ENCODE measurements at regions not wholly inside any gene's neighbourhood (a gene's known extent, or its start where the extent isn't known, plus 50 kb on each side); places are given as distances from the start of the nearest gene placed in this dataset.

GRCh38 chr17:70021726-70022125 is 53.3 kb upstream of the KCNJ16 start:
- ATAC-seq = no peak
- peaks cover 0 to 4% (median 0%) of the 10 kb centered on the region in 5 donors for H3K27me3 Mint-ChIP-seq
- CTCF ChIA-PET = no interaction called here

GRCh38 chr17:70022175-70022574 is 52.9 kb upstream of the KCNJ16 start:
- Mint-ChIP-seq H3K4me1 (no peaks in the 10 kb centered on the region), H3K9me3 (peaks cover 0 to 1% (median 0%) of the 10 kb centered on the region in 11 donors), H3K4me3 (no peak overlapping the region), H3K27me3 (peaks cover 0 to 4% (median 0%) of the 10 kb centered on the region in 5 donors), H3K27ac (no peak overlapping the region), H3K36me3 (no peaks in the 10 kb centered on the region)
- Histone ChIP-seq H3K4me3 (ENCODE audit: low read length) (no peak overlapping the region), H3K36me3 (ENCODE audit: control insufficient read depth in 2 of 3, insufficient read depth in 3 of 3, low read length in 3 of 3) (no peaks in the 10 kb centered on the region), H3K4me1 (ENCODE audit: control insufficient read depth in 2 of 2, insufficient read depth in 2 of 2, low read length in 2 of 2) (no peaks in the 10 kb centered on the region), H3K27me3 (ENCODE audit: control insufficient read depth in 2 of 2, insufficient read depth in 2 of 2, low read length in 2 of 2) (no peaks in the 10 kb centered on the region), H3K9me3 (ENCODE audit: control insufficient read depth in 2 of 3, low read length in 3 of 3) (no peaks in the 10 kb centered on the region), H3K27ac (ENCODE audit: low read depth, low read length) (no peak overlapping the region)
- intact Hi-C loops (cut with micrococcal nuclease) = no loop called here
- ATAC-seq (no peak), DNase-seq (no peak)
- ChIA-PET CTCF (no interaction called here), POLR2A (interaction anchor here (0.9 kb wide), 1 partner anchor 11 kb away, joined by 3 read pairs; no protein-coding TSS in a partner anchor)

More at GRCh38 chr17:70021726-70022125, 53.3 kb upstream of the KCNJ16 start:
- Mint-ChIP-seq H3K4me3 (no peak overlapping the region), H3K27ac (no peak overlapping the region), H3K36me3 (no peaks in the 10 kb centered on the region), H3K4me1 (no peaks in the 10 kb centered on the region), H3K9me3 (peaks cover 0 to 1% (median 0%) of the 10 kb centered on the region in 11 donors)
- POLR2A ChIA-PET = interaction anchor here (0.9 kb wide), 1 partner anchor 11 kb away, joined by 3 read pairs; no protein-coding TSS in a partner anchor
- Histone ChIP-seq H3K4me3 (ENCODE audit: low read length) (no peak overlapping the region), H3K27me3 (ENCODE audit: control insufficient read depth in 2 of 2, insufficient read depth in 2 of 2, low read length in 2 of 2) (no peaks in the 10 kb centered on the region), H3K27ac (ENCODE audit: low read depth, low read length) (no peak overlapping the region), H3K36me3 (ENCODE audit: control insufficient read depth in 2 of 3, insufficient read depth in 3 of 3, low read length in 3 of 3) (no peaks in the 10 kb centered on the region), H3K4me1 (ENCODE audit: control insufficient read depth in 2 of 2, insufficient read depth in 2 of 2, low read length in 2 of 2) (no peaks in the 10 kb centered on the region), H3K9me3 (ENCODE audit: control insufficient read depth in 2 of 3, low read length in 3 of 3) (no peaks in the 10 kb centered on the region)
- intact Hi-C loops (cut with micrococcal nuclease) = no loop called here
- DNase-seq = no peak

- H3K36me3 Mint-ChIP-seq = no peaks in the 10 kb centered on the region
- ATAC-seq (no peak), DNase-seq (no peak)
- H3K4me1 Mint-ChIP-seq = no peaks in the 10 kb centered on the region
- H3K27me3 ChIP-seq (ENCODE audit: control insufficient read depth in 2 of 2, insufficient read depth in 2 of 2, low read length in 2 of 2) = no peaks in the 10 kb centered on the region
- peaks cover 0 to 3% (median 0%) of the 10 kb centered on the region in 11 donors for H3K9me3 Mint-ChIP-seq
- H3K4me1 ChIP-seq (ENCODE audit: control insufficient read depth in 2 of 2, insufficient read depth in 2 of 2, low read length in 2 of 2) = no peaks in the 10 kb centered on the region
- ChIA-PET POLR2A (no interaction called here), CTCF (no interaction called here)
- H3K36me3 ChIP-seq (ENCODE audit: control insufficient read depth in 2 of 3, insufficient read depth in 3 of 3, low read length in 3 of 3) = no peaks in the 10 kb centered on the region
- H3K27ac Mint-ChIP-seq = no peak overlapping the region
- peaks cover 0 to under 1% (median 0%) of the 10 kb centered on the region in 5 donors for H3K27me3 Mint-ChIP-seq
- H3K4me3 Mint-ChIP-seq = no peak overlapping the region
- intact Hi-C loops (cut with micrococcal nuclease) = no loop called here
- H3K27ac ChIP-seq (ENCODE audit: low read depth, low read length) = no peak overlapping the region
- no peak overlapping the region for H3K4me3 ChIP-seq (ENCODE audit: low read length)
- H3K9me3 ChIP-seq (ENCODE audit: control insufficient read depth in 2 of 3, low read length in 3 of 3) = no peaks in the 10 kb centered on the region
These were observed 50.8 kb upstream of the KCNJ16 start for GRCh38 chr17:70024253-70024652.

Data from naive thymus-derived CD4-positive, alpha-beta T cell (primary cell).